Activated CD8-positive, alpha-beta T cell treated with anti-CD3 and anti-CD28 coated beads for 36 hours (primary cell): ENCODE measurements at regions not wholly inside any gene's neighbourhood (a gene's known extent, or its start where the extent isn't known, plus 50 kb on each side); places are given as distances from the start of the nearest gene placed in this dataset.

Experiments used
- ATAC-seq: fragments of 200-7000 bp; cut with Tn5 transposase; one replicate; pipeline ENCODE4 v1.10.0; 2021; ENCODE audit warnings: mild to moderate bottlenecking, moderate library complexity
- CTCF ChIA-PET: fragments of 350-600 bp; sonication (Branson Sonifier 250); formaldehyde crosslinking; loops from one replicate; lab custom pipeline; 2021; ENCODE audit warnings: antibody characterized with exemption; lab: Charles Lee
- POLR2A ChIA-PET: fragments of 350-600 bp; sonication (Branson Sonifier 250); formaldehyde crosslinking; loops from one replicate; lab custom pipeline; 2021; ENCODE audit warnings: antibody characterized with exemption; lab: Charles Lee
- DNase-seq: peaks from one replicate; pipeline ENCODE4 v3.0.0-alpha.2; 2020
- H3K27ac Mint-ChIP-seq: one replicate; pipeline ENCODE4 v1.8.0; 2021; ENCODE audit warnings: mild to moderate bottlenecking, mixed read lengths
- H3K27me3 Mint-ChIP-seq: one replicate; pipeline ENCODE4 v1.8.0; 2021; ENCODE audit warnings: mixed read lengths
- H3K36me3 Mint-ChIP-seq: one replicate; pipeline ENCODE4 v1.8.0; 2021; ENCODE audit warnings: low read depth, mixed read lengths
- H3K4me1 Mint-ChIP-seq: one replicate; pipeline ENCODE4 v1.8.0; 2021; ENCODE audit warnings: low read depth, mixed read lengths
- H3K4me3 Mint-ChIP-seq: one replicate; pipeline ENCODE4 v1.8.0; 2021; ENCODE audit warnings: mild to moderate bottlenecking, moderate library complexity, mixed read lengths
- H3K9me3 Mint-ChIP-seq: one replicate; pipeline ENCODE4 v1.8.0; 2021; ENCODE audit warnings: mixed read lengths
- CTCF ChIP-seq: fragments of 200-600 bp; IDR thresholded peaks from one replicate; pipeline ENCODE4 v1.8.0; 2022; ENCODE audit warnings: antibody characterized with exemption, mild to moderate bottlenecking
- intact Hi-C: fragments of 100-400 bp; cut with micrococcal nuclease; formaldehyde crosslinking; loops from one replicate; pipeline ENCODE4 v1.10.0; 2022

GRCh38 chr4:43918377-43918776 lies 530.2 kb downstream of the KCTD8 start:
- DNase-seq (no peak), ATAC-seq (no peak)
- Mint-ChIP-seq H3K4me1 (no peaks in the 10 kb centered on the region), H3K27me3 (no peaks in the 10 kb centered on the region), H3K4me3 (no peak overlapping the region), H3K9me3 (peaks cover 14% of the 10 kb centered on the region), H3K27ac (no peak overlapping the region), H3K36me3 (no peaks in the 10 kb centered on the region)
- ChIA-PET CTCF (no interaction called here), POLR2A (no interaction called here)
- intact Hi-C loops, result no loop called here
- no peak for TF ChIP-seq CTCF

- POLR2A ChIA-PET, result no interaction called here
- intact Hi-C loops, result no loop called here
- H3K9me3 Mint-ChIP-seq, result peaks cover 2% of the 10 kb centered on the region
- no peaks in the 10 kb centered on the region for H3K27me3 Mint-ChIP-seq
- H3K36me3 Mint-ChIP-seq, result no peaks in the 10 kb centered on the region
- no peak overlapping the region for H3K27ac Mint-ChIP-seq
- ATAC-seq, result no peak
- CTCF ChIA-PET, result no interaction called here
- no peaks in the 10 kb centered on the region for H3K4me1 Mint-ChIP-seq
- no peak for DNase-seq
- H3K4me3 Mint-ChIP-seq, result no peak overlapping the region
- TF ChIP-seq CTCF, result no peak
Measured at GRCh38 chr4:43932448-43932847, 516.2 kb downstream of the KCTD8 start.

GRCh38 chr4:43943998-43944397 lies 504.6 kb downstream of the KCTD8 start:
- DNase-seq, result no peak
- ChIA-PET CTCF (no interaction called here), POLR2A (no interaction called here)
- Mint-ChIP-seq H3K27ac (no peak overlapping the region), H3K4me1 (no peaks in the 10 kb centered on the region), H3K36me3 (no peaks in the 10 kb centered on the region), H3K9me3 (peaks cover 7% of the 10 kb centered on the region), H3K27me3 (no peaks in the 10 kb centered on the region), H3K4me3 (no peak overlapping the region)
- ATAC-seq, result no peak
- no peak for TF ChIP-seq CTCF
- intact Hi-C loops, result no loop called here

GRCh38 chr4:43959976-43960375 lies 488.6 kb downstream of the KCTD8 start:
- H3K27ac Mint-ChIP-seq, result no peak overlapping the region
- ChIA-PET POLR2A (no interaction called here), CTCF (no interaction called here)
- no peak overlapping the region for H3K4me3 Mint-ChIP-seq
- ATAC-seq, result no peak
- intact Hi-C loops, result no loop called here
- H3K27me3 Mint-ChIP-seq, result no peaks in the 10 kb centered on the region
- no peaks in the 10 kb centered on the region for H3K9me3 Mint-ChIP-seq
- no peak for TF ChIP-seq CTCF
- H3K4me1 Mint-ChIP-seq, result no peaks in the 10 kb centered on the region
- no peaks in the 10 kb centered on the region for H3K36me3 Mint-ChIP-seq
- no peak for DNase-seq

- DNase-seq, result no peak
- no peak overlapping the region for H3K27ac Mint-ChIP-seq
- ChIA-PET CTCF (no interaction called here), POLR2A (no interaction called here)
- intact Hi-C loops, result no loop called here
- H3K36me3 Mint-ChIP-seq, result no peaks in the 10 kb centered on the region
- H3K4me3 Mint-ChIP-seq, result no peak overlapping the region
- H3K9me3 Mint-ChIP-seq, result peaks cover 3% of the 10 kb centered on the region
- TF ChIP-seq CTCF, result no peak
- no peaks in the 10 kb centered on the region for H3K4me1 Mint-ChIP-seq
- ATAC-seq, result no peak
- no peaks in the 10 kb centered on the region for H3K27me3 Mint-ChIP-seq
Measured at GRCh38 chr4:43968011-43968410, 480.6 kb downstream of the KCTD8 start.
